Amniotic epithelial cell (primary cell): ENCODE measurements at regions not wholly inside any gene's neighbourhood (a gene's known extent, or its start where the extent isn't known, plus 50 kb on each side); places are given as distances from the start of the nearest gene placed in this dataset.

Experiments used
- DNase-seq: peaks from one replicate; pipeline ENCODE4 v3.0.0-alpha.2; 2010; ENCODE audit warnings: low read depth

DNA sequence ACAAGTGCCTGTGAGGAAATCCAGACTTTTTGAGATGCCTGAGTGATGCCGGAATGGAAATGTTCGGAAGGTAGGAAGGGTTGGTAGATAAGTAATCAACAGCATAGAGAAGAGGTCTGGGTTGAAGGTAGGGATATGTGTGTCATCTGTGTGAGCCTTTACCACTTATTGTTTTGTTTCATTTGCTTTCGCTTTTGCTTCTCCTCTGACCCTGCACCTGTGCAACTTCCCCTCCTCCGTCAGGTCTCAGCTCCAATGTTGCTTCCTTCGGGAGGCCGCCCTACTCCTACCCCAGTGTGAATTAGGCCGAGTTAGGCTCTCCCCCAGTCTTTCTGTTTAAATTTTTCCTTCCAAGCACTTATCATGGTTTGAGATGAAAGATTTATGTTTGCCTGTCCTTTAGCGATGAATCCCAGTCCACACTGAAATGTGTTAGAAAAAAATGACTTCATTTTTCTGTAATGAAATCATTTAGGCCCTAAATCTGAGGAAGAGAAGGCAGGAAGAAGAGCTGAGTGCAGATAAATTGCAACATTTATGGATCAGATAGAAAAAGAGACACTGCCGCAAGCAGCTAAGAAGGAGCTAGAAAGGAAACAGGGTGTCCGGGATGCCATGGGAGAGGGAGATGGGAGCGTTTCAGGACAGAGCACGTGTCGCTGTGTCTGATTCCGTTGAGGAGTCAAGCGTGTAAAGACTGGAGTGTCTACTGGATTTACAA, 139.6 kb upstream of the PELI1 start:
- DNase-seq, result peak; percentile 88

DNA sequence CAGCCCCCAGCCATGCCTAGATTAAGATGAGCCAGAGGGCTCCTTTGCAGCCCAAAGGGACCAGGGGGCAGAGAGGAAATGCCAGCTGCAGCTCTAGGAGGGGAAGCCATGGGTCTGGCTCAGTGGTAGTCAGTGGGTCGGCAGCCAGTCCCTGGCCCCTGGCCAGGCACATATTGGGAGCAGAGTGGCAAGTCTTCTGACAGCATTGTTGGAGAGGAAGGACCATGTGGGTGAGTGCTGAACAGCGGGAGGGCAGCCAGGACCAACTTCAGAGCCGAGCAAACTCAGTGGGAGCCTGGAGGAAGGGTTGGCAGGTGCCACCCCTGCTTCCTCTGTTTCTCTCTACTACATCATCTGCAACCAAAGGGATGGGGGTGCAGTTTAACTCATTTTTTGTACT, 140.5 kb upstream of the PELI1 start:
- no peak for DNase-seq

DNA sequence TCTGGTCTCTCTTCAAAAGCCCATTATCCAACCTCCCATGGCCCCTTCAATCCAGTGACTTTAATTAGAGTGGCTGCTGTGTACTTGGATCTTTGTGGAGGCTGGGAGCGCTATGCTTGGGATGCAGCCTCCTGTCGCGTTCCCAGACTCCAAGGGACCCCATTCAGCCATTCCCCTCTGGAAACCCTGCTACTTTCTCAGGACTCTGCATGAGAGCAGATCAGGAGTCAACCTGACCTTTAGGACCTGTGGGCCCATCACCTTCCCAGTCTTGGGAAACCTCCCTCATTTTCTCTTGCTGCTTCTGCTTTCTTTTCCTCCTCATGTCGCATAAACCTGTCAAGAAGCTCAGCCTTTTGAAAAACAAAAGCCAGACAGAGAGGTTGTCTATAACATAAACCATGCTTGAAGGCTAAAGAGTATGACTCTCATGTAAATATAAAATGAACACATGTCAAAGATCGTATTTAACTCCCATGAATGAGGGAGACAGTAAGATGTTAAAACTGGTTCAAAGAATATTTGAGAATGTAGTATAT, 143.1 kb upstream of the PELI1 start:
- DNase-seq, result no peak

DNA sequence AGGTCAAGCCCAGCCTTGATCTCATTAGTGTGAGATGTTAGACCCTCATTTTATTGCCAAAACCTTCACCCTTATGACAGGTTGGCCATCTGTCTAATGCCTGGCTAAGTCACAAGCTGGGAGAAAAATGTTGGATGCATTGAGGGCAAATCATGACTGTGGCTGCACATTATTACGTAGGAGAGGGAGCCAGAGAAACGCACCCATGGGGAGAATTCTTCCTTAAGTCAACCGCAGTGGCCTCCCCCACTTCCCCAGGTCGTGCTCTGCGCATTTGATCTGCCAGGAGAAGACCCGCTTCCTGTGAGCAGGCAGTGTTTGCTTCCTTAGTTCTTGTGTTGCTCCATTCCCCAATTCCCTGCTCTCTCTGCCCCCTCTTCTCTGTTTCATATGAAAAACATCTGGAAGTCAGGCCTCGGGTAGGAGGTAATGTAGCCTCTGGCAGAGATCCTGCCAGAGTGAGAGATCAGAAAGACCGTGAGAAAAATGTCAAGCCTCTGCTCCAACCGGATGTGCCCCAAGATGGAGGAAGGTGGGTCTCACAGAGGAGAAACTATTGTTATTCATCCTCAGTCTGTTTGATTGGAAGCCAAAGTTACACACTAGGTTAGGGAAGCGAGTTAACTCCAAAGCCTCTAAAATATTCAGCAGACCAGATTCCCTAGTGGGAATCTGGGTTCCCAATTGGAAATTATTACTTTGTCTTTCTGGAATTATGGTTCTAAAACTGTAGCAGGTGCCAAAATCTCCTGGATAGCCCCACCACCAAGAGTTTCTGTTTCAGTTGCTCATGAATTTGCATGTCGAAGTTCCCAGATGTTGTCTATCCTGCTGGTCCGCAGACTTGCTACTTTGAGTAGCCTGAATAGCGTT, 144.3 kb upstream of the PELI1 start:
- peak; percentile 50 for DNase-seq

DNA sequence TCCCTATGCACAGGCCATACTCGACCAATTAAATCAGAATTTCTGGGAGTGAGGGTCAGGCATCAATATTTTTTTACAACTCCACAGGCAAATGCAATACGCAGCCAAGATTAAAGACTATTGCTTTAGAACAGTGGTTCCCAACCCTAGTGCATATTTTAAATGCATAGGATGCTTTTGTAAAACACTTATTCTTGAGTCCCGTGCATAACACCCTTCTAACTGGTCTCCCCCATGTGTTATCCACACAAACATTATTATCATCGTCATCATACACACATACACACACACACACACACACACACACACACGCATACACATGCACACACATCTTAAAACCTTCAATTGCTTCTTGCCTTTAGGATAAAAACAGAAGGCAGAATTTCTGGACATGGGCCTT, 145.0 kb upstream of the PELI1 start:
- DNase-seq, result no peak

DNA sequence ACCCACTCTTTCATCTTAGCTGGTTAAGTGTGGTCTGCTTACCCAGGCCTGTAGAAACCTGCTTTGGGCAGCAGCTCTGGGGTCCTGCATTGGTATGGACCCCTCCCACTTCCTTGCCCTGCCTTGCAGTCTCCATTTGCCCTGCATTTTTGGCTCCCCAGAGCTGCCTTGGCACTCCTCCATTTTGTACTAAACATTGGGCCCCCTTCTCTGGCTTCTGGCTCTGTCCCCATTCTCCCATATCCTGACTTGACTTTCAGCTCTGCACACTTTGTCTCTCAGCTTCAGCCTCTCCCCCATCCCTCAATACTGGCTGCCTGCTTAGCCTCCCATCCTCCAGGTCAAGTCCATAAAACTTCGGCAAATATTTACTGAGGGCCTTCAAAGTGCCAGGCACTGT, 145.5 kb upstream of the PELI1 start:
- DNase-seq, result no peak

DNA sequence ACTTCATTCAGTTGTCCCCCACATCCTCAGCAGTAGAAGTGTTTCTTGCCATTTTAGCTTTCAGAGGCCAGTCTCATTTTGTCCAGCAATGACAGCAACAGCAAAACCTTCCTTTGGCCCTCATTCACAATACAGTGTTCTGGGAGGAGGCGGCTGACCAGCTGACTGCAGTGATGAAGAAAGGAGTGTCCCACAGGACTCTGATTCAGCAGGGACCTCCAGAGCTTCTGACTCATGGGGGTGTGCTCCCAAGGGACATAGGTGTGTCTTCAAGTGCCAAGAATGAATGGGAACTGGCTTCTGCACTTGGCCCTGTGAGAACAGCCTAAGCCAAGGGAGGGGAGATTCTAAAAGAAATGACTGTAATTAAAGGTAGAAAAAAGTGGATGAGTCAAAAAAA, 147.0 kb upstream of the PELI1 start:
- DNase-seq, result peak; percentile 47

DNA sequence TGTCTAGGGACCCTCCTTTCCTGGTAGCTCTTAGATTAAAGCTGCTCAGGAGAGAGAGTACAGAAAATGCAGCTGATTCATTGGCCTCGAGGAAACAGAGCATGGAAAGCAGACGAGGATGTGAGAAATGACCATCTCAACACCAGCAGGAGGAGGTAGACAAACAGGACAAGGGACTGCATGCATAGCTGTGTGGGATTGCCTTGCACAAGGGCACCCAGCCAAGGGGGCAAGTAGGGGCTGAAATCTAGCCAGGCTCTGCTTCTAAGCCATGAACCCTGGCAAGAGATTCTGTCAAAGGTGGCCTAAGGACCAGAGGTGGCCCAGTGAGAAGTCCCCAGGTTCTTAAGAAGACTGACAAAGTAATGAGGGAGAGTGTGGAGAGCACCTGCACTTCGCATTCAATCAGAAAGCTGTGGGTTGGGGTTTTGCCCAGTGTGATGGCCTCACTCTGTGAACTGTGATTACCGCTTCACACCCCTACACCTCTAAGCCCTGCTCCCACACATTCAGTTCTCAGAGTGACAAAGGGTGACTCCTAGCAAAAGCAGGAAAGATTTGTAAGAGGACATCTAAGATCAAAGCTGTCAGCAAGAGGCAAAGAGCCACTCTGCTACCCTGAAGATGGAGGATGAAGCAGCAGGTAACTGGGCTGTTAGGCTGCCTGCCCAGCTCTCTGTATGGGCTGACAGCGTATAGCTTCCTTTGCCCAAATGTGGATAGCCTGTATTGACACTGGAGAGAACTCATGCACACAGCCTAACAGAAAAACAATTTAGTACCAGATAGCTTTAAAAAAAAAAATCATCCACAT, 151.3 kb upstream of the PELI1 start:
- no peak for DNase-seq

DNA sequence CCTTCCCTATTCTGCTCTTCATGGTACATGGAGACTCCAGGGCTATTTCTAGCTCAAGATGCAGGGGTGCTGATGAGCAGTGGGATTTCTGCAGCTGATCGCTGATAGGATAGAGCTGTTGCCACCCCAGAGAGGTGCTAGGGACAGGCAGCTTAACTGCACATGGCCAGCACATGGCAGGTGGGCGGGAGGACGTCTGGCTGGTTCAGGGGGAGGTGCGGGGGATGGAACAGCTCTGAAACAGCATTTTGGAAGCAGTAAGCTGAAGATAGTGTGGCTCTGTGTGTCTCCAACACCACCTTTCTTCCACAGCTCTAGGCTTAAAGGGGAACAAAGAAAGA, 151.9 kb upstream of the PELI1 start:
- no peak for DNase-seq

DNA sequence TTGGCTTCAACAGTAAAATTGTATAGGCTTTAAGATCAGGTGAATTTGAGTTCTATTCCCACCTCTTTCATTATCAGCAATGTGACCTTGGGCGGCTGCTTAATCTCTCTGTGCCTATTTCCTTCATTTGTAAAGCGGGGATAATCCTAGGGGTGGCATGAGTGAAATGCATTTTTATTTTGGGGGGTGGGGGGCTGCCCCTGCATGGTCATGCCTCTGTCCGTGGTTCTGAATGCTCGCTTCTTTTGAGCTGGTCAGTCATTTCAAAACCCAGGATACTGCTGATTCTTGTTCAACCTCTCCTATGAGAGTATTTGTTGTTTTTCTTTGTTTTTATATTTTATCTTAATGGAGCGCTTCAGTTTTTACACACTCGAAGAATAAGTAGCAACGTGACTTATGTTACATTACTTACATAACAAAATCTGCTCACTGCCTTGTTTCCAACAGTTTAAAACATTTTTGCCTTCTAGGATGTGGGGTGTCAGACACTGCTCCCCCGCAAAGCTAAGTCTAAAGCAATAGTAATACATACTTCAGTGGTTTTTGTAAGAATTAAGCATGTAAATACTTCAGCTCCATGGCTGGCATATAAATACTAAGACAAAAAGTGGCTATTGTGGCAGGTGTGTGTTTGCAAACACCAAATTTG, 152.6 kb upstream of the PELI1 start:
- DNase-seq, result peak; percentile 5

DNA sequence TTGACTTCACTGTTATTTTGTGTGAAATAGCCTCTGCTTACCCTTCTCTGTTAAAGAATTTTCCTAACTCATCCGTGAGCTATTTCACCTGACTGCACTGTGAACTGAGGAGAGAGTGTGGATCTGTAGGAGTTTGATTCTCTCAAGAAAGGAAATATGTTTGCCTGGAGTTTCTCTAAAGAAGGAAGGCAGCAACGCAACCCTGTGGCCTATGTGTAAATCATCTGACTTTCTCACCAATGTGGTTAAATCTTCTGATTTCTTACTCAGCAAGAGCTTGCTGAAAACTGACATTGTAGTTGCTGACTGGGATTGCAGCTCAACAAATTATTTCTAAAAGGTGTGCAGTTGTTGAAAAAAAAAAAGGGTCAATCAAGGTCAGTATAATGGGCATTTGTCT, 153.9 kb upstream of the PELI1 start:
- peak; percentile 62 for DNase-seq

DNA sequence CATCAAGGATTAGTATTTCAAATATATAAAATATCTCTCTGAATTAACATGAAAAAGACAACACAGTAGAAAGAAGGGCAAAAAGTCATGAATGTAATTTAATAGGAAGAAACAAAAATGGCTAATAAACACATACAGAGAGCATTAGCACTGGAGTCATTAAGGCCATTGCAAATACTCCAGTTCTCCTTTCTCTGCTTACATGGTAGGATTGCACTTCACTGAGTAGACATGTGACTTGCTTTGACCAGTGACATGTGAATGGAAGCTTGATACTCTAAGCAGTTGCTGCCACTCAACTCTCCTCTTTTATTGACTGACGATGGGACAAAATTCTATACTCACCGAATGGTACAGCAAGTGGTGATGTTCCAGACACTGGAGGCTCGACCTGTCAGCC, 153.9 kb upstream of the LGALSL start:
- no peak for DNase-seq

DNA sequence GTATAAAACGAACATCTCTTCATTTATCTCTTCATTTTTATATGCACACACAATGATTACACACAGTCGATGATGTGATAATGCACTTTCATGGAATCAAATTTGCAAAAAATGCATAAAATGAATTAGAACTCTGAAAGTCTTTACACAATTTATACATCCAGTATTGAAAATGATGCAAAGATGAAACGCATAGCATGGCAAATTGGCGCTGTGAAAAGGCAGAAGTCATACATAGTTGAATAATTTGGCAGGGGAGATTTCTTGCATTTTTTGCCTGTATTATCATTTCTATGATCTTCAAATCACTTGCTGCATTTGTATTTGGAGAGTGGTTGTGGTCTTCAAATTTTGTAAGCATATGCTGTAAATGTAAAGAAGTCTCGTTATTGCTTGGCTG, 150.7 kb upstream of the LGALSL start:
- no peak for DNase-seq

DNA sequence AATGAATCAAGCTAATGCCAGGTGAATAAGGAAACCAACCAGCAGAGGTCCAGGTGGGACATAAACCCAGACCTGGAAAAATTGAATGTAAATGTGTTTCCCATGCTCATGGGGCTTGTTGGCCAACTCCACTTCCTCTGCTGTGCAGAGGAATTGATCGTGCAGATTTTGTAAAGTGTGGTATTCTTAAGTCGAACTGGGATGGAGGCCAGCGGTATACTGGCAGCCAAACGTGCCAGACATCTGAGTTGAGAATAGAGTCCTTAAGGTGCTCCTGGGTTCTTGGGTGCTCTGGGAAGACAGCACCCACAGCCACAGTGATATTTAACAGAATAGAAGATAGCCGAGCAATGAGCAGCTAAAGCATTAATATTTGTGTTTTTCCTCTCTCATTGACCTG, 146.5 kb upstream of the LGALSL start:
- DNase-seq, result no peak

DNA sequence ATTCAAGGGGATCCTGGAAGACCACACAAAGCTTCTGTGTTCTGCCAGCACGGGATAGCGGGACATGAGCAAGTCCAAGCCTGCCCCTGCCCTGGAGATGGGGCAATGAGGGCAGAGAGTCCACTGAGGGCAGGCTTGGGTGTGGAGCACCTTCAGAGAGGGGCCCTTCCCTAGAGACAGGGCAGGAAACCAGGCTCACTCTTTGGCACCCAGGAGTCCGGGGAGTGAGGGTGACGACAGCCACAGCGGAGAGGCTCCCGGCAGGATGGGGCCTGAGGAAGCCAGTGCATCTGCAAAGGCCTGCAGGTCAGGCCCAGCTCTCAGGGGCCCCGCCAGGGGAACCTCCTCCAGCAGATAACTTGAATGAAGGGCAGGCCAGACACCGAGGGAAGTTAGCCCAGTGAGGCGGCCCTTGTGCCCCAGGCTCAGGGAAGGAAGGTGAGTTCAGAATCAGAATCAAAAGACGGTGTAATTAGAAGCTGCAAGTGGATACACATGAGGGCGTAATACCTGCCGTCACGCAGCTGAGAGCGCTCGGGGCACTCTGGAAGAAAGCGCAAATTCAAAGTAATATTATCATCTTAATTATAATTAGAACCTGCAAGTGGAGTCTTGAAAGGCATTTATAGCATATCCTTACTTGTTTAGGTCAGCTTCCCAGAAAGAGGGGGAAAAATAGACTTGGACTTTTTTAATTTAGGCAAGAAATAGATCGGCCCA, 142.6 kb upstream of the LGALSL start:
- no peak for DNase-seq

DNA sequence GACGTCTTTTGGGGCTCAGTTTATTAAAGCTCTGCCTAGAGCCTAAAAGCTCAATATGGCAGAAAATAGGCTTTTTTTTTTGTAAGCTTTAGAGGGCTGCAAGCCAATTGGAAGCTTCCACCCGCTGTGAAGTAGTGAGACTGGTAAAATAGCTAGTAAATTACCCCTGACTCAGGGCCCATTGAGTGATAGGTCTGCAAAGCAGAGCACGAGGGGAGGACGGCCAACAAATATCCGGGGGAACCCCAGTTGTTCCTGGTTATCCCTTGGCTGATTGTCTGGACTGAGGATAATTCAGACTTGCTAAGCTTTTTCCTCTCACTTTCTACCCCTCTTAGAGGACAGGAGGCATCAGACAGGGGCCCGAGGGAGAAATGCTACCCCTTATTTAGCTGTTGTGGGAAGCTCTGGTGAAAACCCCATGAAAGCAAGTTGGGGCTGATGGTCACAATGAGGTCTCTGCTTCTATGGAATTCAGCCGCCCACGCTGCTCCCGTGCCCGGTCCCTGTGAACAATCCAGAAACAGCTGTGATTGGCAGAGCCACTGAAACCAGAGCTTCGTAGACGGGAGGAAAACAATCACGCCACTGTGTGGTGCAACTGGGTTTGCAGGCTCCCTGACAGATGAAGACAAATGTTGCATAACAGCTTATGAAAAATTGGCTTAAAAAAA, 141.9 kb upstream of the LGALSL start:
- peak; percentile 91 for DNase-seq

DNA sequence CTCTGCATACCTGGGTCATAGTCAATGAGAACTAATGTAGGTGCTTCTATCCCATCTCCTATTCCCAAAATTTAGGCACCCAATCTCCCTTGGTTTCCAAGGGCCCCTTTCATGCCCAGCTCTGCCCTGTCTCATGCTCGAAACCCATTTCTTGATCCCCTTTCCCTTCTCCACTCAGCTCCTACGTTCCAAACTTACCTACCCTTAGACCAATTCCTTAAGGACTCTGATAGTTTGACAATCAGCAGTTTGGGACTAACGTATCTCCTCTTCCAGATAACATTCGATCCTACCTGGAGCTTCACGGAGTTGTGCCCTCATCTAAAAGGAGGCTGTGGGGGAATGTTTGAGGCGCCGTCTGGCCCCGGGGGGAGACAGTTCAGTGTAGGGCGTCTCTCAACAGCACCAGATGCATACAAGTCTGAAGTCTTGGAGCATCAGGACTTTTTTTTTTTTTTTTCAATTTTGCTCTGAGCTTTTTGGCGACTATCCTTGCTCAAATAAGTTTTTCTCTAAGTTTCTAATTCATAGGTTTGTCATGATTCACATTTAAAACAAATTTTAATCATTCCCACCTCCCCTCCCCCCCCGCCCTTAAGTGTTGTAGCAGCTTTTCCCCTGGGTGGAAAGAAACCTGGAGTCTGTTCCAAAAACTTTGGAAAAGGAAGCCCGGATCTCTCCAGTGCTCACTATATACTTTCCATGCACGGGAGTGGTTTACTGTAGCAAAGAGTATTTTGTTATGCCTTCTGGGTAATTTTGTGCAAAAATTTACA, 141.2 kb upstream of the LGALSL start:
- no peak for DNase-seq

DNA sequence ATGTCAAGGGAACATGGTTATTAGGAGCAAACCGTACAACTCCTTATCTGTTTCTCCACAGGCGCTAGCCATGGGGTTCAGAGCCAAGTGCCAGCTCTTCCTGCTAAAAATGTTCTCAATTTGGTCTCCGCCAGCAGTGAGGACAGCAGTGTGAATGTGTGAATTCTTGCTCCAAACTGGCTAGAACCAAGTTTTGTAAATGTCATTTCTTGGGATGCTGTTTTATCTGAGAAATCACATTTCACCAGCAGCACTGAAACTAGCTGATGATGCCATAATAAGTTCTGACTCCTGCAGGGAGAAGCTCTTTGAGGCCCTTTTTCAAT, 140.6 kb upstream of the LGALSL start:
- DNase-seq, result no peak

DNA sequence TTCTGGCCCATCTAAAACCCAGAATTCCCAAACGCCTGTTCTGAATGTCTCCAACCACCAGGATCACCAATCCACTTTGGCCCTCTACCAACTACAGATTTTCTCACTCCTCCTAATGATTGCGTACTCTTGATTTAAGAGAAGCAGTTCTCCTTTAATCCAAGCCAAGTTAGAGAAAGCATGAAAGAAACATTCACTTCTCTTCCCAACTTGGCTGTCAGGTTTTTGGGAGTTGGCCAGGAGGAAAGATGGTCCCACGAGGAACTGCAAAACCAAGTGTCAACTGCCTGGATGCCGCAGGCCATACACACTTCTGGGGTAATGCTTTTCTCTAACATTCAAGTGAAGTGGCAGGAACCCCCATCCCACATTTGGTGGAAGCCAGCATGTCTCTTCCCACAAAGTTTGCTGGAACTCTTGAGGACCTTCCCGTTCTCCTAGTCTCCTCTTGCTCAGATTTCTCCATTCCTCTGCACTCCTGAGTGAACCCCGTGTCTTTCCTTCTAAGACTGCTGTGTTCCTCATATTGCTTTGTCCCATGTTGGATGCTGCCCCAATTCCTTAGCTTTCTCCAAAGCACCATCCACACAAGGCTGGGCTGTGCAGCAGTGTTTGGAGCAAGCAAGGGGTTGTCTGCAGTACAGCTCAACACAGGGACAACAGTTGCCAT, 138.5 kb upstream of the LGALSL start:
- DNase-seq, result no peak
